H1 (cell line): ENCODE measurements at regions not wholly inside any gene's neighbourhood (a gene's known extent, or its start where the extent isn't known, plus 50 kb on each side); places are given as distances from the start of the nearest gene placed in this dataset.

ENCODE experiments used
- CTCF ChIA-PET: fragments of 300-600 bp; sonication (Branson Sonifier 250); formaldehyde crosslinking; loops from one replicate; lab custom pipeline; 2021; ENCODE audit not compliant: partially characterized antibody; lab: Charles Lee
- POLR2A ChIA-PET: fragments of 300-600 bp; sonication (Branson Sonifier 250); formaldehyde crosslinking; loops from one replicate; lab custom pipeline; 2021; ENCODE audit warnings: inconsistent platforms; ENCODE audit not compliant: partially characterized antibody; lab: Charles Lee
- DNase-seq, 2 experiments: peaks; one replicate each; pipeline versions ENCODE4 v3.0.0 to v3.0.0-alpha.2; 2010 to 2022; ENCODE audit warnings: low spot score in 2 of 2, low read depth in 1 of 2, mixed read lengths in 1 of 2
- FAIRE-seq: peaks from 2 replicates; lab custom pipeline; 2011; peaks lifted over from hg19 to GRCh38; lab: Jason Lieb, UNC
- H2AFZ ChIP-seq: 2 replicates; pipeline ENCODE4 v1.8.1; 2012; ENCODE audit warnings: low read length, inconsistent platforms
- H2AK5ac ChIP-seq: 2 replicates; pipeline ENCODE4 v1.6.1; 2013; ENCODE audit warnings: low read depth, low read length
- H2BK120ac ChIP-seq: replicated peaks from 2 replicates; pipeline ENCODE3; 2013; ENCODE audit warnings: low read depth, low read length, inconsistent platforms
- H2BK12ac ChIP-seq: 2 replicates; pipeline ENCODE4 v1.6.1; 2013; ENCODE audit warnings: low read depth, low read length
- H2BK15ac ChIP-seq: 2 replicates; pipeline ENCODE4 v1.6.1; 2013; ENCODE audit warnings: low read length
- H2BK20ac ChIP-seq: 2 replicates; pipeline ENCODE4 v1.6.1; 2013; ENCODE audit warnings: low read length
- H2BK5ac ChIP-seq: 2 replicates; pipeline ENCODE4 v1.6.1; 2013; ENCODE audit warnings: low read depth, low read length
- H3K14ac ChIP-seq: 2 replicates; pipeline ENCODE4 v1.6.1; 2013; ENCODE audit warnings: inconsistent platforms; ENCODE audit not compliant: insufficient read length
- H3K18ac ChIP-seq: 2 replicates; pipeline ENCODE4 v1.6.1; 2013; ENCODE audit warnings: low read length; ENCODE audit errors: extremely low read depth
- H3K23ac ChIP-seq: 2 replicates; pipeline ENCODE4 v1.6.1; 2013; ENCODE audit warnings: inconsistent platforms; ENCODE audit not compliant: insufficient read length
- H3K23me2 ChIP-seq: 2 replicates; pipeline ENCODE4 v1.6.1; 2013; ENCODE audit warnings: low read depth, low read length
- H3K27ac ChIP-seq: 2 replicates; pipeline ENCODE4 v1.6.1; 2011; ENCODE audit warnings: low read depth, low read length, inconsistent platforms
- H3K27me3 ChIP-seq, 4 experiments: replicated peaks in 1 of 4; 1 replicate in 1 of 4; 2 replicates in 3 of 4; pipeline versions ENCODE4 v1.6.1 to v1.8.1; 2011 to 2013; ENCODE audit warnings: low read length in 3 of 4, mild to moderate bottlenecking in 3 of 4, inconsistent platforms in 2 of 4, mixed read lengths in 2 of 4, moderate library complexity in 1 of 4; ENCODE audit not compliant: control insufficient read depth in 3 of 4, insufficient read depth in 3 of 4; ENCODE audit errors: extremely low read depth in 1 of 4
- H3K36me3 ChIP-seq, 4 experiments: 2 replicates each; pipeline versions ENCODE4 v1.6.1 to v1.8.1; 2011 to 2013; ENCODE audit warnings: mild to moderate bottlenecking in 4 of 4, low read length in 3 of 4, moderate library complexity in 2 of 4, control low read depth in 1 of 4, inconsistent platforms in 1 of 4; ENCODE audit not compliant: insufficient read depth in 4 of 4, control insufficient read depth in 2 of 4
- H3K4ac ChIP-seq: replicated peaks from 2 replicates; pipeline ENCODE3; 2013; ENCODE audit warnings: low read length, low read depth, mixed read lengths, inconsistent platforms; ENCODE audit not compliant: insufficient read length
- H3K4me1 ChIP-seq, 4 experiments: replicated peaks in 1 of 4; 1 replicate in 1 of 4; 2 replicates in 3 of 4; pipeline versions ENCODE4 v1.6.1 to v1.8.1; 2011 to 2013; ENCODE audit warnings: low read length in 3 of 4, inconsistent platforms in 2 of 4, mixed read lengths in 1 of 4; ENCODE audit not compliant: insufficient read depth in 4 of 4, control insufficient read depth in 3 of 4
- H3K4me2 ChIP-seq, 2 experiments: 2 replicates each; pipeline versions ENCODE4 v1.6.1 to v1.8.1; 2011 to 2013; ENCODE audit warnings: low read depth in 2 of 2, low read length in 2 of 2, control low read depth in 1 of 2, inconsistent platforms in 1 of 2, mild to moderate bottlenecking in 1 of 2; ENCODE audit not compliant: insufficient read depth in 1 of 2
- H3K4me3 ChIP-seq, 4 experiments: fragments of 200-600, 300-600 bp in 1 of 4; sonication (generic), shearing (Covaris generic), sonication (Bioruptor Twin) in 1 of 4; 2 replicates each; pipeline versions ENCODE4 v1.5.1 to v1.8.1; 2011 to 2016; ENCODE audit warnings: low read length in 4 of 4, low read depth in 3 of 4, control low read depth in 2 of 4, inconsistent platforms in 2 of 4, mild to moderate bottlenecking in 2 of 4, mixed read lengths in 1 of 4, moderate library complexity in 1 of 4; ENCODE audit not compliant: insufficient read depth in 2 of 4; ENCODE audit errors: extremely low read depth in 1 of 4
- H3K56ac ChIP-seq: replicated peaks from 2 replicates; pipeline ENCODE3; 2013; ENCODE audit warnings: low read depth, mild to moderate bottlenecking, mixed read lengths, low read length, inconsistent platforms; ENCODE audit not compliant: insufficient read length
- H3K79me1 ChIP-seq: 2 replicates; pipeline ENCODE4 v1.6.1; 2013; ENCODE audit warnings: low read depth, low read length, control low read depth
- H3K79me2 ChIP-seq, 2 experiments: 2 replicates each; pipeline versions ENCODE4 v1.6.1 to v1.8.1; 2012 to 2013; ENCODE audit warnings: low read length in 2 of 2, mild to moderate bottlenecking in 2 of 2, inconsistent platforms in 1 of 2; ENCODE audit not compliant: insufficient read depth in 2 of 2, control insufficient read depth in 1 of 2
- H3K9ac ChIP-seq, 4 experiments: replicated peaks in 1 of 4; 1 replicate in 1 of 4; 2 replicates in 3 of 4; pipeline versions ENCODE4 v1.6.1 to v1.8.1; 2011 to 2013; ENCODE audit warnings: low read depth in 3 of 4, low read length in 3 of 4, control low read depth in 2 of 4, mild to moderate bottlenecking in 2 of 4, moderate library complexity in 2 of 4, inconsistent platforms in 1 of 4; ENCODE audit errors: extremely low read depth in 1 of 4
- H3K9me3 ChIP-seq, 2 experiments: 2 replicates each; pipeline versions ENCODE4 v1.6.1 to v1.8.1; 2012 to 2013; ENCODE audit warnings: mild to moderate bottlenecking in 2 of 2, moderate library complexity in 2 of 2, control low read depth in 1 of 2, inconsistent platforms in 1 of 2, low read depth in 1 of 2, low read length in 1 of 2, mixed read lengths in 1 of 2; ENCODE audit not compliant: insufficient read depth in 2 of 2
- H4K20me1 ChIP-seq, 2 experiments: replicated peaks in 1 of 2; 2 replicates each; pipeline versions ENCODE3 to v1.8.1; 2011 to 2013; ENCODE audit warnings: inconsistent platforms in 2 of 2, low read length in 2 of 2, mild to moderate bottlenecking in 1 of 2; ENCODE audit not compliant: insufficient read depth in 2 of 2, control insufficient read depth in 1 of 2
- H4K5ac ChIP-seq: 2 replicates; pipeline ENCODE4 v1.6.1; 2013; ENCODE audit warnings: low read length, low read depth, mixed read lengths, inconsistent platforms; ENCODE audit not compliant: insufficient read length
- H4K8ac ChIP-seq: 2 replicates; pipeline ENCODE4 v1.8.0; 2013; ENCODE audit warnings: mild to moderate bottlenecking, moderate library complexity, low read length, inconsistent platforms; ENCODE audit not compliant: insufficient read depth; ENCODE audit errors: extremely low read depth
- H4K91ac ChIP-seq: replicated peaks from 2 replicates; pipeline ENCODE3; 2013; ENCODE audit warnings: low read length, mixed read lengths, inconsistent platforms; ENCODE audit not compliant: insufficient read length
- KDM5A ChIP-seq: fragments of 200-600 bp; IDR thresholded peaks from 2 replicates; pipeline ENCODE4 v1.7.1; 2012; ENCODE audit warnings: mild to moderate bottlenecking, low read length, inconsistent platforms, mixed read lengths
- MAFK ChIP-seq: IDR thresholded peaks from 2 replicates; pipeline ENCODE4 v1.6.1; 2012; ENCODE audit warnings: low read depth, mild to moderate bottlenecking, improper control_type of control experiment, low read length
- SRF ChIP-seq: IDR thresholded peaks from 2 replicates; pipeline ENCODE4 v1.6.1; 2011; ENCODE audit warnings: mild to moderate bottlenecking, low read depth, low read length, moderate library complexity
- WGBS, 2 experiments: shearing (Covaris generic) in 1 of 2; methylation state at CpG; one replicate each; pipeline versions ENCODE4 v1.1.6 to v1.1.7; 2013 to 2015; ENCODE audit warnings: low lambda C conversion rate in 2 of 2, mixed read lengths in 2 of 2, inconsistent platforms in 1 of 2, low coverage in 1 of 2, missing lambda C conversion rate in 1 of 2; ENCODE audit not compliant: insufficient replicate concordance in 2 of 2, insufficient coverage in 1 of 2, insufficient read length in 1 of 2; ENCODE audit errors: extremely low coverage in 1 of 2, missing lambda C conversion rate in 1 of 2; 5-methylcytosine and 5-hydroxymethylcytosine counted together

- no peak for FAIRE-seq
- H3K4me3 ChIP-seq = no peak overlapping the region
- no peak overlapping the region for H3K4ac ChIP-seq
- H3K9me3 ChIP-seq = no peaks in the 10 kb centered on the region
- ChIA-PET POLR2A (no interaction called here), CTCF (interaction anchor here (0.5 to 1.7 kb wide), 12 partner anchors 8 to 403 kb away, joined by 3 to 14 read pairs (median 3); no protein-coding TSS in a partner anchor)
- H3K79me2 ChIP-seq = no peaks in the 10 kb centered on the region
- H3K79me1 ChIP-seq = no peaks in the 10 kb centered on the region
- peaks cover 0 to 3% (median 1%) of the 10 kb centered on the region in 4 experiments; a peak in 5 of 7 replicates for H3K4me1 ChIP-seq
- no peak overlapping the region for H2AK5ac ChIP-seq
- H3K23ac ChIP-seq = no peak overlapping the region
- no peak overlapping the region for H3K18ac ChIP-seq
- no peaks in the 10 kb centered on the region for H4K20me1 ChIP-seq
- 94% methylated on average over 1 of the region's 1 CpG; no CpG with 5 or more reads in 1 of the 2 experiments for WGBS, 2 experiments
- H3K56ac ChIP-seq = no peak overlapping the region
- no peak overlapping the region for H3K4me2 ChIP-seq
- no peaks in the 10 kb centered on the region for H3K27me3 ChIP-seq
- H3K9ac ChIP-seq = no peak overlapping the region
- no peak overlapping the region for H4K8ac ChIP-seq
- H2BK5ac ChIP-seq = no peak overlapping the region
- DNase-seq = no peak
- H2BK15ac ChIP-seq = no peak overlapping the region
- H3K27ac ChIP-seq = no peak overlapping the region
- no peaks in the 10 kb centered on the region for H3K36me3 ChIP-seq
- H2BK12ac ChIP-seq = no peak overlapping the region
- no peak overlapping the region for H2BK120ac ChIP-seq
- no peak overlapping the region for H4K91ac ChIP-seq
- H3K14ac ChIP-seq = no peak overlapping the region
- H3K23me2 ChIP-seq = no peaks in the 10 kb centered on the region
- H2BK20ac ChIP-seq = no peak overlapping the region
- H2AFZ ChIP-seq = peak overlapping the region; percentile 81
- H4K5ac ChIP-seq = no peak overlapping the region
- TF ChIP-seq MAFK (no peak), KDM5A (no peak), SRF (no peak)
These were observed 119.3 kb upstream of the SEC61G start for GRCh38 chr7:54878339-54878738.
